KMS-11 (cell line): ENCODE measurements at regions not wholly inside any gene's neighbourhood (a gene's known extent, or its start where the extent isn't known, plus 50 kb on each side); places are given as distances from the start of the nearest gene placed in this dataset.

Source experiments
- H2AFZ ChIP-seq: fragments of 200-600 bp; sonication (generic); 2 replicates; pipeline ENCODE4 v1.6.1; 2016; ENCODE audit warnings: antibody characterized with exemption, mixed run types, low read depth
- H3K27ac ChIP-seq: fragments of 200-600 bp; sonication (generic); 2 replicates; pipeline ENCODE4 v1.6.1; 2016; ENCODE audit warnings: mild to moderate bottlenecking, mixed run types
- H3K27me3 ChIP-seq: fragments of 200-600 bp; sonication (generic); 2 replicates; pipeline ENCODE4 v1.6.1; 2017; ENCODE audit warnings: mild to moderate bottlenecking, low read depth, mixed run types, moderate library complexity; ENCODE audit not compliant: insufficient read depth
- H3K36me3 ChIP-seq: fragments of 200-600 bp; sonication (generic); 2 replicates; pipeline ENCODE4 v1.6.1; 2017; ENCODE audit warnings: mild to moderate bottlenecking, mixed run types; ENCODE audit not compliant: insufficient read depth
- H3K4me1 ChIP-seq: fragments of 200-600 bp; sonication (generic); 2 replicates; pipeline ENCODE4 v1.6.1; 2016; ENCODE audit warnings: mild to moderate bottlenecking, low read depth, mixed run types; ENCODE audit not compliant: poor library complexity, severe bottlenecking
- H3K4me2 ChIP-seq: fragments of 200-600 bp; sonication (generic); 2 replicates; pipeline ENCODE4 v1.7.0; 2016; ENCODE audit warnings: mild to moderate bottlenecking, mixed run types
- H3K4me3 ChIP-seq: fragments of 200-600 bp; sonication (generic); IDR thresholded peaks from 2 replicates; pipeline ENCODE4 v1.6.1; 2017; ENCODE audit warnings: low read depth, low read length, mixed read lengths; ENCODE audit not compliant: insufficient read depth
- H3K79me2 ChIP-seq: fragments of 200-600 bp; sonication (generic); 2 replicates; pipeline ENCODE4 v1.6.1; 2016; ENCODE audit warnings: low read depth, mixed run types; ENCODE audit not compliant: insufficient read depth
- H3K9ac ChIP-seq: fragments of 200-600 bp; sonication (generic); 2 replicates; pipeline ENCODE4 v1.6.1; 2016; ENCODE audit warnings: mild to moderate bottlenecking, mixed run types
- H4K20me1 ChIP-seq: fragments of 200-600 bp; sonication (generic); 2 replicates; pipeline ENCODE4 v1.6.1; 2016; ENCODE audit warnings: mild to moderate bottlenecking, mixed run types; ENCODE audit not compliant: insufficient read depth
- TF ChIP-seq, protein P1 (sequence below): fragments of 200-600 bp; sonication (generic); conservative IDR thresholded peaks from 2 replicates; pipeline ENCODE4 v1.6.1; 2017; ENCODE audit warnings: low read depth, mild to moderate bottlenecking, antibody characterized with exemption, low read length, moderate library complexity, mixed read lengths

- H3K36me3 ChIP-seq, result no peaks in the 10 kb centered on the region
- no peaks in the 10 kb centered on the region for H3K79me2 ChIP-seq
- H3K27me3 ChIP-seq, result no peaks in the 10 kb centered on the region
- no peak overlapping the region for H2AFZ ChIP-seq
- no peaks in the 10 kb centered on the region for H4K20me1 ChIP-seq
- H3K4me2 ChIP-seq, result no peak overlapping the region
- H3K9ac ChIP-seq, result no peak overlapping the region
- H3K4me3 ChIP-seq, result no peak overlapping the region
- TF ChIP-seq, protein P1, sequence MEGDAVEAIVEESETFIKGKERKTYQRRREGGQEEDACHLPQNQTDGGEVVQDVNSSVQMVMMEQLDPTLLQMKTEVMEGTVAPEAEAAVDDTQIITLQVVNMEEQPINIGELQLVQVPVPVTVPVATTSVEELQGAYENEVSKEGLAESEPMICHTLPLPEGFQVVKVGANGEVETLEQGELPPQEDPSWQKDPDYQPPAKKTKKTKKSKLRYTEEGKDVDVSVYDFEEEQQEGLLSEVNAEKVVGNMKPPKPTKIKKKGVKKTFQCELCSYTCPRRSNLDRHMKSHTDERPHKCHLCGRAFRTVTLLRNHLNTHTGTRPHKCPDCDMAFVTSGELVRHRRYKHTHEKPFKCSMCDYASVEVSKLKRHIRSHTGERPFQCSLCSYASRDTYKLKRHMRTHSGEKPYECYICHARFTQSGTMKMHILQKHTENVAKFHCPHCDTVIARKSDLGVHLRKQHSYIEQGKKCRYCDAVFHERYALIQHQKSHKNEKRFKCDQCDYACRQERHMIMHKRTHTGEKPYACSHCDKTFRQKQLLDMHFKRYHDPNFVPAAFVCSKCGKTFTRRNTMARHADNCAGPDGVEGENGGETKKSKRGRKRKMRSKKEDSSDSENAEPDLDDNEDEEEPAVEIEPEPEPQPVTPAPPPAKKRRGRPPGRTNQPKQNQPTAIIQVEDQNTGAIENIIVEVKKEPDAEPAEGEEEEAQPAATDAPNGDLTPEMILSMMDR, result no peak
- H3K27ac ChIP-seq, result no peak overlapping the region
- no peaks in the 10 kb centered on the region for H3K4me1 ChIP-seq
Measured at GRCh38 chr12:126791122-126791521, 1475.8 kb upstream of the TMEM132C start.

DNA sequence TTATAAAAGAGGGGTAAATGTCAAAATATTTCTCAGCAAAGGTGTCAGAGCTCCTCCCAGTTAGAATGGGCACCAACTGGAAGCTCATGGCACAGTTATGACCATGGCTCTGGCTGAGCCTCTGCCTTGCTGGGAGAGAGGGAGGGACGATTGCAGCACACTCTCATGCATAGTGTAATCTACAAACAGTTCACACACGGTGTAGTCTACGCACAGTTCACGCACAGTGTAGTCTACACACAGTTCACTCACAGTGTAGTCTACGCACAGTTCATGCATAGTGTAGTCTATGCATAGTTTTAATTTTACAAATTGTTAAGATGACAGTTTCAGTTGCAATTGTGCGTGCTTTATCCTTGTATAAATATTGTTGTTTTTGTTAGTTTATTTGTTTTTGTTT, 1474.6 kb upstream of the TMEM132C start:
- no peaks in the 10 kb centered on the region for H3K79me2 ChIP-seq
- H3K27me3 ChIP-seq, result no peaks in the 10 kb centered on the region
- no peak overlapping the region for H3K27ac ChIP-seq
- H3K4me2 ChIP-seq, result no peak overlapping the region
- no peaks in the 10 kb centered on the region for H3K4me1 ChIP-seq
- TF ChIP-seq, protein P1, result no peak
- no peak overlapping the region for H3K9ac ChIP-seq
- H3K4me3 ChIP-seq, result no peak overlapping the region
- no peaks in the 10 kb centered on the region for H3K36me3 ChIP-seq
- H4K20me1 ChIP-seq, result no peaks in the 10 kb centered on the region
- H2AFZ ChIP-seq, result no peak overlapping the region

DNA sequence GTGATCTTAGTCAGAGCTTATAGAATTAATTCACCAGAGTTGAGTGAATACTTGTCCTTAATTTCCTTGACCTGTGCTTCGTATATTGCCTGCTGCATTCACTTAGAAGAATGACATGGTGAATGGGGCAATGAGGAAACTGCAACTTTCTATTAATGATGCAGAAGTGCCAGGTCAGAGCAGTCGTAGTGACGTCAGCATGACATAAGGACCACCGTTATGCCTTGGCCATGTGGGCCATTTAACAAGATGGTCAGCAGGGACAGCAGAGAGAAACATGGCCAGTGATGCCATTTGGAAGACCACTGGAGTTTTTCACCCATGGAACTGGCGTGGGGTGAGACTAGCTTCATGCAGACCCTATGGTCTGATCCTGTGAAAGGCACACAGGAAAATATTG, 1469.4 kb upstream of the TMEM132C start:
- Histone ChIP-seq H3K4me1 (no peaks in the 10 kb centered on the region), H3K27me3 (no peaks in the 10 kb centered on the region), H3K9ac (no peak overlapping the region), H3K79me2 (no peaks in the 10 kb centered on the region), H3K27ac (no peak overlapping the region), H3K4me3 (no peak overlapping the region), H4K20me1 (no peaks in the 10 kb centered on the region), H3K36me3 (no peaks in the 10 kb centered on the region), H2AFZ (no peak overlapping the region), H3K4me2 (no peak overlapping the region)
- TF ChIP-seq, protein P1, result no peak

- H3K27ac ChIP-seq, result no peak overlapping the region
- H2AFZ ChIP-seq, result no peak overlapping the region
- H3K27me3 ChIP-seq, result no peaks in the 10 kb centered on the region
- no peaks in the 10 kb centered on the region for H3K4me1 ChIP-seq
- no peaks in the 10 kb centered on the region for H3K79me2 ChIP-seq
- TF ChIP-seq, protein P1, result no peak
- H3K4me3 ChIP-seq, result no peak overlapping the region
- H3K36me3 ChIP-seq, result no peaks in the 10 kb centered on the region
- no peaks in the 10 kb centered on the region for H4K20me1 ChIP-seq
- no peak overlapping the region for H3K9ac ChIP-seq
- no peak overlapping the region for H3K4me2 ChIP-seq
Measured at GRCh38 chr12:126798449-126798848, 1468.5 kb upstream of the TMEM132C start.
